Esophagus muscularis mucosa (tissue), 4 donors: ENCODE measurements at regions not wholly inside any gene's neighbourhood (a gene's known extent, or its start where the extent isn't known, plus 50 kb on each side); places are given as distances from the start of the nearest gene placed in this dataset.

Experiments used
- CTCF ChIP-seq, 3 experiments: fragments of 200-600 bp in 2 of 3; fragments of 450-650 bp in 1 of 3; sonication (generic) in 2 of 3; IDR thresholded peaks; one replicate each; pipeline ENCODE4 v1.5.1; 2017 to 2019; ENCODE audit warnings: antibody characterized with exemption in 3 of 3, mild to moderate bottlenecking in 2 of 3, moderate library complexity in 1 of 3
- EP300 ChIP-seq: sonication (generic); formaldehyde crosslinking; IDR thresholded peaks from one replicate; pipeline ENCODE4 v1.6.1; 2017; ENCODE audit warnings: antibody characterized with exemption
- POLR2A ChIP-seq: fragments of 450-650 bp; IDR thresholded peaks from one replicate; pipeline ENCODE4 v1.6.1; 2017; ENCODE audit warnings: antibody characterized with exemption, moderate library complexity, mild to moderate bottlenecking, low read depth

DNA sequence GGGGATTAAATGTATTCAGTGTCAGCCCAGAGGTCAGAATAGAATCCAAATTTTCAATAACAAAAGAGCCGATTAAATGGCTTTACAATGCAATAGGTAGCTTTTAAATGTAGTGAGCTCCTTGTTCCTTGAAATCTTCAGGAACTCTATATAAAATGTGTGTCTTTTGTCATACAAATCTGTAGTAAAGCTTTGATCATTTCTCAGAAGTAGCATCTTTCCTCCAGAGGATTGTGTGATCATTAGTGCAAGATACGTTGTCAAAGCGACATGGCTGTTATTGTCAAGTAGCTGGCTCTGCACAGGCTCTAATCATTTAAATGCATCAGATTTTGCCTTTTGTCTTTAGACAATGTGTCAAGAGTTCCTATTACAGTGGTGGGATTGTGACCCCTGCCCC lies 116.1 kb upstream of the NAMPT start:
- no peak for TF ChIP-seq CTCF (IDR thresholded peaks at IDR 0.05)
- no peak for TF ChIP-seq EP300
- TF ChIP-seq POLR2A = no peak
